Left renal pelvis (tissue), 4 donors: ENCODE measurements at regions not wholly inside any gene's neighbourhood (a gene's known extent, or its start where the extent isn't known, plus 50 kb on each side); places are given as distances from the start of the nearest gene placed in this dataset.
"Not testable (repeated sequence)": the region's sequence is repeated elsewhere in the genome, so short reads cannot be mapped to it uniquely, and the experiment has no call there.

Source experiments
- DNase-seq, 4 donors: peaks; one replicate each; pipeline ENCODE4 v3.0.0-alpha.2; 2013; ENCODE audit warnings: low read depth in 4 of 4, low spot score in 3 of 4

DNA sequence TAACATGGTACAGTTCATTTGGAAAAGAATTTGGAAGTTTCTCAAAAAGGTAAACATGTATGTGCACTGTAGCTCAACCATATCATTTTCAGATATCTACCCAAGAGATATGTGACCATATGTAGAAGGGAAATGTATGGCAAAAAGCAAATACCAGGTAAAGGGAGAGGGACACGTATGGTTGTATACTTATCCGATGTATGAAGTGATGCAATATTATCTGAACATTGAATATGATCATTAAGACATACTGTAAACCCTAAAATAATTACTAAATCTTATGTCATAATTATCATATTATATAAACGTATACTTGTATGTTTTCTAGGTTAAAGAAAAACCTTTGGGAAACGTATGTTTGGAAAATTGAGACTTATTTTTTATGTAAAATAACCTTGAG is 367.5 kb upstream of the KCND2 start:
- DNase-seq = no peak

DNA sequence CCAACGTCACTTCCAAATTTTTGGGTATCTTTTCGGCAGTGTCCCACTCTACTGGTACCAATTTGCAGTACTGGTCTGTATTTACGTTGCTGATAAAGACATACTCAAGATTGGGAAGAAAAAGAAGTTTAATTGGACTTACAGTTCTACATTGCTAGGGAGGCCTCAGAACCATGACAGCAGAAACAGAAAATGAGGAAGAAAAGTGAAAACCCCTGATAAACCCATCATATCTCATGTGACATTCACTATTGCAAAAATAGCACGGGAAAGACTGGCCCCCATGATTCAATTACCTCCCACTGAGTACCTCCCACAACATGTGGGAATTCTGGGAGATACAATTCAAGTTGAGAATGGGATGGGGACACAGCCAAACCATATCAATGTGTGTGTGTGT is 364.0 kb upstream of the KCND2 start:
- no peak for DNase-seq

DNA sequence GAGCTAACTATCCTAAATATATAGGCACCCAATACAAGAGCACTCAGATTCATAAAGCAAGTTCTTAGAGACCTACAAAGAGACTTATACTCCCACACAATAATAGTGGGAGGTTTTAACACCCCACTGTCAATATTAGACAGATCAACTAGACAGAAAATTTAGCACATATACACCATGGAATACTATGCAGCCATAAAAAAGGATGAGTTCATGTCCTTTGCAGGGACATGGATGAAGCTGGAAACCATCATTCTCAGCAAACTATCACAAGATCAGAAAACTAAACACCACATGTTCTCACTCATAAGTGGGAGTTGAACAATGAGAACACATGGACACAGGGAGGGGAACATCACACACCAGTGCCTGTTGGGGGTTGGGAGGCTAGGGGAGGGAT is 358.9 kb upstream of the KCND2 start:
- DNase-seq = not testable (repeated sequence)

DNA sequence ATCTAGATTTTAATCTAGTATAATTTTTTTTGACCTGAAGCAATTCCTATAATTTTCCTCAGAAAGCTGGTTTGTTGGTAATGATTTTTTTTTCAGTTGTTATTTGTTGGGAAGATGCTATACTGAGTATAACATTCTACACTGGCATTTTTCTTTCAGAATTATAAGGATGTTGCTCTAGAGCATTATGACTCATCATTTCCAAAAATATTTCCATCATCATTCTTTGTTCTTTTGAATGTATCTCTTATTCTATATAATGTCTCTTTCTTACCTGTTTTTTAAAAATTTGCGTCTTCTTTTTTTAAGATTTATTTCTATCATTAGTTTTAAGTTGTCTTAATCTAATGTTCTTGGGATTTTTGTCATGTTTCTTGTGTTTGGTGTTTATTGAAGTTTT is 356.5 kb upstream of the KCND2 start:
- DNase-seq = no peak

DNA sequence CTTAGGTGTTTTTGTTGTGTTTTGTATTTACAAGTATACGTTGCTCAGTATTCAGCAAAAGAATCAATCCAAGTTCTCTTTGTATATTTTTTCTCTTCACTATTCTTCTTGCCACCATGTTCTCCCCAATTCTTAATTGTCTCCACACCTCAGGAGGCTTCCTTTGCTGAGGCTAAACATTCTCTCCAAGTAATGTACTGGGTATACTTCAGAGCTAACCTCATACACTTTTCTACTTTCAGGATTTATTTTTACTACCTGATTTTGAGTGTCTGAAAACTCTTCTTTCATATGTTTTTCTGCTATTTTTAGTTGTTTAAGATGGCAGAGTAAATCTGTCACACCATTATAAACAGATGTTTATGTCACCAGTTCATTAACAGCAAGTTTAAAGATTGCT is 354.8 kb upstream of the KCND2 start:
- no peak for DNase-seq

DNA sequence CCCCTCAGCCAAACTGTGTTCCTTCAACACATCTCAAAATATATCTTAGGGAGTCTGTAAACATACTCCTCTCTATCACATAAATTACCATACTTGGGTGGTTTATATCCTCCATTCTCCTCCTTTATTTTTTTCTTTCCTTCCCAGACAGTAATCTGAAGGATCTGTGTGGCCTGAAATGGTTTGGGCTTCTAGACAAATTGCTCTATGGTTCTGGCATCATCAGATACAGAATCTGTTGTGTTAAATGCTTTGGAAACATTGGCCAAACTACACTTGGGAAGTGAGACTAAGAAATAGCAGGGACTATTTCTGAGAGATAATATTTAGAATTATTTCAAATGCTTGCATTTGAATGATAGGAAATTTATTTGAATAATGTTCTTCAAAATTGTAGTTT is 353.0 kb upstream of the KCND2 start:
- no peak for DNase-seq

DNA sequence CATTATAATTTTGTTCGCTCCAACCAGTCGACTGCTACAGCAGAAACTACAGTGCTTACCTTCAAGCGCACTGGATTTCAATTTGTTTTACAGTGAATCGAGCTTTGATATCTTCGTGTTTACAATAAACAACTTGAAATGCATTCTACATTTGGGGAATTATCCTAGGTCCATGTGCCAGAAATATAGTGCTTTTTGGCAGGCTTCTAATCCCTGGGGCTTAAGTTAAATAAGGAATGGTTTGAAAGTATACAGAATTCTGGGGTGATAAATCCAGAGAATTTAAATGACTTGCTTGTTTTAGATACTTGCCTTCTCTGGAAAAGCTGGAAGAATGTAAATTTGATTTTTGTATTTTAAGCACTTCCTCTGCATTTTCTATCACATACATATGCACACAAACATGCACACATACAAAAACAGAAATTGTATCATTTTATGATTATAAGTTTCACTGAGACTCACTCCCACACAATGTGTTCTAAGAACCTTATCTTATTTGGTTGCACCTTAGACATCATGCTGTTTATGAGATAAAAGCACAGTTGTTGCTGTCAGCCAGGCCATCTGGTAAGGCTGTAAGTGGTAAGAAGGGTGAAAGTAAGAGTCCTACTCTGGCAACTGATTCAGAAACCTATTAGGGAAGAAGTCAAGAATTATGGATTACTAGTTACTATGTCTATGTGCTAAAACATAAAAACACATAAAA is 347.2 kb upstream of the KCND2 start:
- no peak for DNase-seq

DNA sequence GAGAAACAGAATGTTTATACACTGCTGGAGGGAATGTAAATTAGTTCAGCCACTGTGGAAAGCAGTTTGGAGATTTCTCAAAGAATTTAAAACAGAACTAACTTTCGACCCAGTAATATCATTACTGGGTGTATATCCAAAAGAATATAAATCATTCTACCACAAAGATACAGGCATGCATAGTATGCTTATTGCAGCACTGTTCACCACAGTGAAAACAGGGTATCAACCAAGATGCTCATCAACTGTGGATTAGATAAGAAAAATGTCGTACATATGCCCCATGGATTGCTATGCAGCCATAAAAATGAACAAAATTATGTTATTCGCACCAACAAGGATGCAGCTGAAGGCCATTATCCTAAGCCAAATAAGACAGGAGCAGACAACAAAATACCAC is 343.1 kb upstream of the KCND2 start:
- DNase-seq = no peak

DNA sequence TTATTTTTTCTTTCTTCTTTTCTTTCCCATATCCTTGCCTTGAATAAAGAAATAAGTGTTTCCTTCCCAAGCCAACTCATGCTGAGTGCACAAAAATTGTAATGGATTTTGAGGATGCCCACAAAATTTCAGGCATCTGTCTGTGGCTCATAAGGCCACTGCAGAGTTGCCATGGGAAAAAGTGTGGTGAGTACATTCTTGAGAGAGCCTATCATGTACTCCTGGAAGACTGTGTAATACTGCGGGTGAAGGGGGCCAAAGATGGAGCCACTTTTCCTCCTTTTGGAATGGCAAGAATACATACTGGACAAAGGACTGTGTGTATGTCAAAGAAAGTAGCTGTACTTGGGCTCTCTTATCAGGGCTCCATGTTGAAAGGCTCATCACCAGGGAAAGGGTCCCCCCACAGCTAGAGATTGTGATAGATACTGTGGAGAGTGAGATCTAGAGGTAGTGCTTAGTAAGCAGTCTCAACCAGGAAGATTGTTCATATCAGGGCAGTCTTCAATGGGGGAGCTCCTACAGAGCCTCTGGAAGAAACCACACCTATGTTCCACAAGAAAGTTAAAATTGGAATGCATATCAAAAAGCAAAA is 341.6 kb upstream of the KCND2 start:
- no peak for DNase-seq

DNA sequence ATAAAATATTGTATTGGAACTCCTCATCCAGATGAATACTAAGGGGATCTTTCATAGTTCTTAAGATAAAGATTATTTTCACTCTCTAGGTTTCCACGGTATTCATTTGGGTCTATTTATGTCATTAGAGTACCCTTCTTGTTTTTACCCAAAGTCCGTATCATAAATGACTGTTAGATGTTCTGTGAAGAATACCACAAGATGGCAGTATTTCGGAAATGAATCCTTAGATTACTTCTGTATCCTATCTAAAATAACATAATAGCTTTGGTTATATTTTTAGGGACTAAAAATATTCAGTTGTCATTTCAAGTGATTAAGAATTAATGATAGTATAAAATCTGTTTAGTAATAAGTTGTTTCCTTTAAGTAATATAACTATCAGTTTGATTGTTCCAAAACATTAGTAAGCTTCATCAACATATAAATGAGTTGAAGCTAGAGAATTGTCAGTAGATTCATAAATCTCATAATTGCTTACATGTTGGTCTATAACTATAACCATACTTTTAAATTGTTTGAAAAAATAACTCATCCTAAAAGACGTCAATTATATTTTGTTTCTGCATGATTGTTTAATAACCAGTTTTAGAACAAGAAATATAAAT is 337.5 kb upstream of the KCND2 start:
- peak in 3 of 4 donors; percentile 3 to 24 (median 17) for DNase-seq

DNA sequence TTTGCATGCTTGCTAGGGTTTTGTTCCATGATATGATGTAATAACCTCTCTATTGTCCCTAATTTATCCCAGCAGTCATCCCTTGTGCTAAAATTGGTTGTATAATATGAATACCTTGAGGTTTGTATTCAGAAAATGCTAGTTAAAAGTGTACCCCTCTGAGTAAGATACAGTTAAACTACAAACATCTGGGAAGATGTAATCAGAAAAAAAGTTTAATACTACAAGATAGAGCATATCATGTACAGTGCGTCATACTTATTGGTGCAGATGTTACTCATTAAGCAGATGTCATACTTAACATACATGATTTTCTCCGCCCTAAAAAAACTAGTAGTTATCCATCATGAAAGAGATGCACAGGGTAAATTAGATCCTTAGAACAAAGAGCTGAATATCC is 336.1 kb upstream of the KCND2 start:
- no peak for DNase-seq

DNA sequence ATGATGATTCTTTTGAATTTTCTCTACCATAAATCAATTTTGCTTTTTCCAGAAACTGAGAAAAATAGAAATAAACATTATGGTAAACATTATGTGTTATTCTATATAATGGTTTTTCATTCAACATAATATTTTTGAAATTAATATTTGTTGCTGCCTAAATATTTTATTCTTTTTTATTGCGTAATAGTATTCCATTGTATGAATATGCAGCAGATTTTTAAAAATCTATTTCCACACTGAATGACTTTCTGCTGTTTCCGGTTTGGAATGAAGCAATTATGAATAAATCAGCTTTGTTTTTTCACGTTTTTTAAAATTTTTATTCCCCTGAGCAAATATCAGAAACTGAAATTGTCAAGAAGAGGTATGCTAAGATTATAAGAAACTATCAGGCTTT is 335.2 kb upstream of the KCND2 start:
- no peak for DNase-seq

DNA sequence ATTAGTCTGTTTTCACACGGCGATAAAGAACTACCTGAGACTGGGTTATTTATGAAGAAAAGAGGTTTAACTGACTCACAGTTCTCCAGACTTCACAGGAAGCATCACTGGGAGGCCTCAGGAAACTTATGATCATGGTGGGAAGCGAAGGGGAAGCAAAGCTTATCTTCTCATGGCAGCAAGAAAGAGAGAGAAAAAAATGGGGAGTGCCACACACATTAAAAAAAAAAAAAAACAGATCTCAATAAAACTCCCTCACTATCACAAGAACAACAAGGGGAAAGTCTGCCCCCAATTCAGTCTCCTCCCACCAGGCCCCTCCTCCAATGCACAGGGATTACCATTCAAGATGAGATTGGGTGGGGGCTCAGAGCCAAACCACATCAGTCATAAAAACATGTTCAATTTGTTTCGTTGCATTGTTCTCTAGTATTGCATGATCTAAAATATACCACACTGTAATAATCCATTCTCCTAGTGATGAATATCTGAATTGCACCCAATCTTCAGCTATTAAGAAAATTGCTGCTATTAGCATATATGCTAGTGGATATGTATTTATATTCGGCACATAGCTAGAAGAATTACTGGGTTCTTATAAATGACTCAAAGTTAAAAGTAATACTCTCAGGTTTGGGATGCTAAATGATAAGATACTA is 328.9 kb upstream of the KCND2 start:
- DNase-seq = no peak

DNA sequence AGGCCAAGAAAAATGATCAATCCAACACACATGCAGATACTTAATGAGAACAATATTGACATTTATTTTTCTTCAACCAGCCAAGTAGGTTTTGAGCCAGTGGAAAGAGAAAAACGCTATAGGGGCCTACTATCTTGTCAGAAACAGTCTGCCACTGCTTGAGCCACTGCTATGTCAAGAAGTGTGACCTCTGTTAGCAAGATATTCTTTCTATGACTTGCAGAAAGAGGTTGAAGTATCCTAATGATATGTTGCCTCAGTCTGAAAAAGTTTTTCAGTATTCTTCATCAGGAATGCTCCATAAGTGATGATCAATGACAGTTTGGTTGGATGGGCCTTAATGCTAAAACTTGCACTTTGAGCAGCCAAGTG is 328.4 kb upstream of the KCND2 start:
- no peak for DNase-seq

DNA sequence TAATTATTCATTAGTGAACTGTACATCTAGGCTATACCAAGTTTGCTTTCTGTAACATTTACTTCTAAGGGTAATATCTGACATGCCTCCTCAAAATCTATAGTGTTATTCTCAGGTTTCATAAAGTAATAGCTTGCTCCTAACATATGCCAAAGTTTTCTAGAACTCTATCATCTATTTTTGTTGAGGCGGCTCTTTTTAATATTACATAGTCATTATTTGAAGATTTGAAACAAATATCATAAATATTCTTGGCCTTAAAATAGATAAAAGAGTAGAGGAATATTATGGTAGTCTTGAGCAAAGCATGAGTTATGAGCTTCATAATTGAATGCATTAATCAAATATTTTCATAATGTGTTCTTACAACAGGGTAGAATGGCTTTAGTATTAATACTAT is 327.2 kb upstream of the KCND2 start:
- DNase-seq = no peak

DNA sequence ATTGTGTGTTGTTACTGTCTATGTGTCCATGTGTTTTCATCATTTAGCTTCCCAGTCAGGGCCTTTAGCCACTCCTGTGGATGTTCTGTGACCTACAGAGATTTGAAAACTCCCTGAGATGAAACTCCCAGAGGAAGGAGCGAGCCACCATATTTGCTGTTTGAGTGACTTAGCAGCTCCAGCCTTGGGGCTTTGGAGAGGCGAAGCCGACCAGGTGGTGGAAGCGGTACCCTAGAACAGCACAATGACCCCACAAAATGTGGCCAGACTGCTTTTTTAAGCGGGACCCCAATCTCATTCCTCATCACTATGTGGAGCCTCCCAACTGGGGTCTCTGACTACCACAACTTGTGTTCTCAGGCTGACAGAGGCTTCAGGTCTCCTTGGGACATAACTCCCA is 323.9 kb upstream of the KCND2 start:
- DNase-seq = no peak

DNA sequence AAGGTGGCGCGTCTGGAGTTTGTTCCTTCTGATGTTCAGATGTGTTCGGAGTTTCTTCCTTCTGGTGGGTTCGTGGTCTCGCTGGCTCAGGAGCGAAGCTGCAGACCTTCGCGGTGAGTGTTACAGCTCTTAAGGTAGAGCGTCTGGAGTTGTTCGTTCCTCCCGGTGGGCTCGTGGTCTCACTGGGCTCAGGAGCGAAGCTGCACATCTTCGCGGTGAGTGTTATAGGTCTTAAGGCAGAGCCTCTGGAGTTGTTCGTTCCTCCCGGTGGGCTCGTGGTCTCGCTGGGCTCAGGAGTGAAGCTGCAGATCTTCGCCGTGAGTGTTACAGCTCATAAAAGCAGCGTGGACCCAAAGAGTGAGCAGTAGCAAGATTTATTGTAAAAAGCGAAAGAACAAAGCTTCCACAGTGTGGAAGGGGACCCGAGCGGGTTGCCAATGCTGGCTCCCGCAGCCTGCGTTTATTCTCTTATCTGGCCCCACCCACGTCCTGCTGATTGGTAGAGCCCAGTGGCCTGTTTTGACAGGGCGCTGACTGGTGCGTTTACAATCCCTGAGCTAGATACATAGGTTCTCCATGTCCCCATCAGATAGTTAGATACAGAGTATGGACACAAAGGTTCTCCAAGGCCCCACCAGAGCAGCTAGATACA is 322.5 kb upstream of the KCND2 start:
- not testable (repeated sequence) for DNase-seq

DNA sequence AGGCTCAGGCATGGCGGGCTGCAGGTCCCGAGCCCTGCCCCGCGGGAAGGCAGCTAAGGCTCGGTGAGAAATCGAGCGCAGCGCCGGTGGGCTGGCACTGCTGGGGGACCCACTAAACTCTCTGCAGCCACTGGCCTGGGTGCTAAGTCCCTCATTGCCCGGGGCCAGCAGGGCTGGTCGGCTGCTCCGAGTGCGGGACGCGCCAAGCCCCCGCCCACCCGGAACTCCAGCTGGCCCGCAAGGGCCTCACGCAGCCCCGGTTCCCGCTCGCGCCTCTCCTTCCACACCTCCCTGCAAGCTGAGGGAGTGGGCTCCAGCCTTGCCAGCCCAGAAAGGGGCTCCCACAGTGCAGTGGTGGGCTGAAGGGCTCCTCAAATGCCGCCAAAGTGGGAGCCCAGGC is 321.4 kb upstream of the KCND2 start:
- not testable (repeated sequence) for DNase-seq

DNA sequence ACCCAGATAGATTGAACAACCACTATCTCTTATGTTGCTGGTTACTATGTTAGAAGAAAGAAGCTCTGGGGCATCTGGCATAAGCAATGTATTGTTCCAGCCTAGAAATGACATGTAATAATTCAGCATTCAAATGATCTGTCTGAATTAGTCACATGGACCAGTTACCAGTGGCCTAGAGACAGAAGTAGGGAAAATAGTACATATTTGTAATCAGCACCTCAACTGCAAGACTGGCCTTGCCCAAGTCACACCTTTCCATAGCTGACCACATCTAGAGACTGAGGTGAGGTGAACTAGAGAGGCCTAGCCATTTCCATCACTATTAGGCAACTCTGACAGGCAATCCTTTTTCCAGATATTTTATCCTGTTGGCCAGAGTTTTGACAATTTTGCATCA is 315.6 kb upstream of the KCND2 start:
- no peak for DNase-seq

DNA sequence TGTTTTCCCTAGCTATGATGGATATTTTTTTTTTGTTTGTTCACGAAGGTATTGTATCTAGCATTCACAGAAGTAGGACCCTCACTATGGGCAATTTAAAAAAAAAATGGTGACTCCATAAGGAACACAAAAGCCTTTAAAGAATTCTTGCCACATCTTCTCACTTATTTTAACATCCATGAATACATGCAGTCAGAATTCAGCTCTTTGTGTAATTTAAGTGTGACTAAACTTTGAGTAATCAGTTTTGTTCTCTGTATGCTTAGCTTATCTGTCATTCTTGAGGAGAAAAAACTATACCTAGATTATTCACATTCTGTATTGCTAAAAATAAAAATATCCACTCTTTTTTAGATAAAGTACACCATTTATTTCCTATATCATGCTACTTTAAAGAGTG is 313.2 kb upstream of the KCND2 start:
- DNase-seq = no peak

DNA sequence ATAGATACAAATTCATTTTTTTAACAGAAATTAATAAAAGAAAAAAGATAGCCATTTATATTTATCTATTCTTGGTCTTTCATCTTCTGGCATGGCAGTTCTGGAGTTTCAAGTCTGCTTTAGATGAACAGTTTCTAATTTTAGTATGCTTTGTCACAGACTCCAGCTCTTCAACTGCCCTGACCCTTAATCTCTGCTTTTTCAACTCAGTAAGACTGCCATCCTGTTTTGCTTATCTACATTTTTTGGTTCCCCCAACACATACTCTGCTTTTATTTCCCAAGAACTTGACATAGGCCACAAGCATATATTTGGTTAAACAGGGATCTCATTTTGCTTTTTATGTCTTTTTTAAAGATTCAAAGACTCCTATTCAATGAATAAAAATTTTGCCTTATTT is 309.3 kb upstream of the KCND2 start:
- DNase-seq = no peak
